HEK293T (cell line): ENCODE measurements at regions not wholly inside any gene's neighbourhood (a gene's known extent, or its start where the extent isn't known, plus 50 kb on each side); places are given as distances from the start of the nearest gene placed in this dataset.

Experiments used
- BHLHE40 ChIP-seq: fragments of 450-650 bp; IDR thresholded peaks from 2 replicates; pipeline ENCODE4 v1.6.1; 2016; ENCODE audit warnings: mild to moderate bottlenecking, moderate library complexity, borderline replicate concordance
- CTBP1 ChIP-seq: fragments of 450-650 bp; IDR thresholded peaks from 2 replicates; pipeline ENCODE4 v1.6.1; 2016; ENCODE audit warnings: borderline replicate concordance
- ELF4 ChIP-seq: fragments of 450-650 bp; IDR thresholded peaks from 2 replicates; pipeline ENCODE4 v1.6.1; 2017; ENCODE audit warnings: antibody characterized with exemption
- FOXA1 ChIP-seq: fragments of 450-650 bp; IDR thresholded peaks from 2 replicates; pipeline ENCODE4 v1.6.1; 2016; ENCODE audit warnings: mild to moderate bottlenecking
- FOXM1 ChIP-seq: fragments of 450-650 bp; IDR thresholded peaks from 2 replicates; pipeline ENCODE4 v1.6.1; 2017; ENCODE audit warnings: mild to moderate bottlenecking, borderline replicate concordance
- L3MBTL2 ChIP-seq: fragments of 450-650 bp; conservative IDR thresholded peaks from 2 replicates; pipeline ENCODE4 v1.6.1; 2016; ENCODE audit warnings: mild to moderate bottlenecking
- LEF1 ChIP-seq: fragments of 450-650 bp; IDR thresholded peaks from 2 replicates; pipeline ENCODE4 v1.6.1; 2017; ENCODE audit warnings: mild to moderate bottlenecking, borderline replicate concordance
- NFRKB ChIP-seq: fragments of 450-650 bp; IDR thresholded peaks from 2 replicates; pipeline ENCODE4 v1.6.1; 2016; ENCODE audit warnings: mild to moderate bottlenecking, moderate library complexity
- SP1 ChIP-seq: fragments of 450-650 bp; IDR thresholded peaks from 2 replicates; pipeline ENCODE4 v1.6.1; 2017
- SUZ12 ChIP-seq: fragments of 450-650 bp; IDR thresholded peaks from 2 replicates; pipeline ENCODE4 v1.6.1; 2016; ENCODE audit warnings: mild to moderate bottlenecking
- TARDBP ChIP-seq: fragments of 450-650 bp; IDR thresholded peaks from 2 replicates; pipeline ENCODE4 v1.6.1; 2016
- ZNF384 ChIP-seq: fragments of 450-650 bp; IDR thresholded peaks from 2 replicates; pipeline ENCODE4 v1.6.1; 2016
- TF ChIP-seq, protein P1 (sequence below): fragments of 450-650 bp; IDR thresholded peaks from 2 replicates; pipeline ENCODE4 v1.6.1; 2016

- TF ChIP-seq L3MBTL2 = no peak
- TF ChIP-seq ZNF384 = no peak
- no peak for TF ChIP-seq TARDBP
- no peak for TF ChIP-seq LEF1
- no peak for TF ChIP-seq NFRKB
- TF ChIP-seq SP1 = no peak
- TF ChIP-seq SUZ12 = no peak
- no peak for TF ChIP-seq FOXM1
- no peak for TF ChIP-seq CTBP1
- TF ChIP-seq, protein P1, sequence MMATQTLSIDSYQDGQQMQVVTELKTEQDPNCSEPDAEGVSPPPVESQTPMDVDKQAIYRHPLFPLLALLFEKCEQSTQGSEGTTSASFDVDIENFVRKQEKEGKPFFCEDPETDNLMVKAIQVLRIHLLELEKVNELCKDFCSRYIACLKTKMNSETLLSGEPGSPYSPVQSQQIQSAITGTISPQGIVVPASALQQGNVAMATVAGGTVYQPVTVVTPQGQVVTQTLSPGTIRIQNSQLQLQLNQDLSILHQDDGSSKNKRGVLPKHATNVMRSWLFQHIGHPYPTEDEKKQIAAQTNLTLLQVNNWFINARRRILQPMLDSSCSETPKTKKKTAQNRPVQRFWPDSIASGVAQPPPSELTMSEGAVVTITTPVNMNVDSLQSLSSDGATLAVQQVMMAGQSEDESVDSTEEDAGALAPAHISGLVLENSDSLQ = no peak
- no peak for TF ChIP-seq ELF4
- no peak for TF ChIP-seq FOXA1
- no peak for TF ChIP-seq BHLHE40
Measured at GRCh38 chr2:116098049-116098448, 1655.6 kb downstream of the DPP10 start.
